Natural killer cell (primary cell): ENCODE measurements at regions not wholly inside any gene's neighbourhood (a gene's known extent, or its start where the extent isn't known, plus 50 kb on each side); places are given as distances from the start of the nearest gene placed in this dataset.

Source experiments
- ATAC-seq, 3 donors: fragments of 150-1000 bp in 2 of 3; fragments of 200-7000 bp in 1 of 3; cut with Tn5 transposase; 1 replicate in 1 of 3; 2 replicates in 2 of 3; pipeline ENCODE4 v1.10.0; 2021; ENCODE audit warnings: mild to moderate bottlenecking in 2 of 3, moderate library complexity in 2 of 3
- DNase-seq, 2 donors: peaks; one replicate each; pipeline versions ENCODE4 v3.0.0 to v3.0.0-alpha.2; 2013 to 2021; ENCODE audit warnings: mixed read lengths in 1 of 2
- H3K27ac ChIP-seq: one replicate; pipeline ENCODE4 v1.5.1; 2013; ENCODE audit warnings: mild to moderate bottlenecking, low read length
- H3K27me3 ChIP-seq: one replicate; pipeline ENCODE4 v1.6.1; 2013; ENCODE audit warnings: low read length; ENCODE audit not compliant: control insufficient read depth, insufficient read depth
- H3K36me3 ChIP-seq: one replicate; pipeline ENCODE4 v1.6.1; 2013; ENCODE audit warnings: low read length; ENCODE audit not compliant: control insufficient read depth, insufficient read depth
- H3K4me1 ChIP-seq: one replicate; pipeline ENCODE4 v1.6.1; 2013; ENCODE audit warnings: low read length; ENCODE audit not compliant: control insufficient read depth, insufficient read depth
- H3K4me3 ChIP-seq: one replicate; pipeline ENCODE4 v1.5.1; 2013; ENCODE audit warnings: low read length
- H3K9me3 ChIP-seq: one replicate; pipeline ENCODE4 v1.6.1; 2013; ENCODE audit warnings: low read length; ENCODE audit not compliant: control insufficient read depth, insufficient read depth
- H3K27ac Mint-ChIP-seq, 2 donors: one replicate each; pipeline ENCODE4 v1.8.0; 2022; ENCODE audit warnings: mild to moderate bottlenecking in 2 of 2, mixed read lengths in 2 of 2, moderate library complexity in 1 of 2
- H3K27me3 Mint-ChIP-seq, 2 donors: one replicate each; pipeline ENCODE4 v1.8.0; 2022; ENCODE audit warnings: low read depth in 2 of 2, mixed read lengths in 2 of 2
- H3K36me3 Mint-ChIP-seq: one replicate; pipeline ENCODE4 v1.8.0; 2022; ENCODE audit warnings: mixed read lengths
- H3K4me1 Mint-ChIP-seq, 2 donors: one replicate each; pipeline ENCODE4 v1.8.0; 2022; ENCODE audit warnings: mixed read lengths in 2 of 2
- H3K4me3 Mint-ChIP-seq: one replicate; pipeline ENCODE4 v1.8.0; 2022; ENCODE audit warnings: mild to moderate bottlenecking, moderate library complexity, mixed read lengths
- H3K9me3 Mint-ChIP-seq, 2 donors: one replicate each; pipeline ENCODE4 v1.8.0; 2022; ENCODE audit warnings: mixed read lengths in 2 of 2
- WGBS: methylation state at CpG from one replicate; pipeline ENCODE4 v1.1.7; 2013; ENCODE audit warnings: missing lambda C conversion rate; ENCODE audit not compliant: insufficient coverage; 5-methylcytosine and 5-hydroxymethylcytosine counted together
- intact Hi-C: fragments of 100-400 bp; cut with micrococcal nuclease; formaldehyde crosslinking; loops from one replicate; pipeline ENCODE4 v1.14.2; 2022
- TF ChIP-seq, protein P1 (sequence below): fragments of 200-600 bp; IDR thresholded peaks from one replicate; pipeline ENCODE4 v1.8.0; 2022; ENCODE audit warnings: antibody characterized with exemption

DNA sequence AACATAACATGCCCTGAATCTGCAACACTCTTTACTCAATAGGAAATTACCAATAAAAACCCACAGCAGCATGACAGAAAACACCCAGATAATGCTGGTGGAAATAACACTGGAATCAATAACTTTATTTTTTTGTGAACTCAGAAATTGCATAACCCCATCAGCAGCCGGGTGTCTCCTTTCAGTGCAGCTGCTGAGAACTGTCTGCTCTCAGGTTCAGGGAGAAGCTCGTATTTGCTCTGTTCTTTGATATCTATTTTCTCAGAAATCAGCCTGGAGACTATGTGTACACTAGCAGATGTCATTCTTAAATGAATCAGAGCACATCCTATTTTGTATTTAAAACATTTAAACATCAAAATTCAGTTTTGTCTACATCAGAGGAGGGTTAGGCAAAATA is 506.0 kb downstream of the POM121L12 start:
- Histone ChIP-seq H3K27ac (no peak overlapping the region), H3K4me3 (no peak overlapping the region), H3K4me1 (no peaks in the 10 kb centered on the region), H3K9me3 (peaks cover 8% of the 10 kb centered on the region), H3K36me3 (no peaks in the 10 kb centered on the region), H3K27me3 (no peaks in the 10 kb centered on the region)
- ATAC-seq, result no peak
- DNase-seq, result no peak
- no peak overlapping the region for H3K27ac Mint-ChIP-seq
- no peaks in the 10 kb centered on the region for H3K27me3 Mint-ChIP-seq
- TF ChIP-seq, protein P1, sequence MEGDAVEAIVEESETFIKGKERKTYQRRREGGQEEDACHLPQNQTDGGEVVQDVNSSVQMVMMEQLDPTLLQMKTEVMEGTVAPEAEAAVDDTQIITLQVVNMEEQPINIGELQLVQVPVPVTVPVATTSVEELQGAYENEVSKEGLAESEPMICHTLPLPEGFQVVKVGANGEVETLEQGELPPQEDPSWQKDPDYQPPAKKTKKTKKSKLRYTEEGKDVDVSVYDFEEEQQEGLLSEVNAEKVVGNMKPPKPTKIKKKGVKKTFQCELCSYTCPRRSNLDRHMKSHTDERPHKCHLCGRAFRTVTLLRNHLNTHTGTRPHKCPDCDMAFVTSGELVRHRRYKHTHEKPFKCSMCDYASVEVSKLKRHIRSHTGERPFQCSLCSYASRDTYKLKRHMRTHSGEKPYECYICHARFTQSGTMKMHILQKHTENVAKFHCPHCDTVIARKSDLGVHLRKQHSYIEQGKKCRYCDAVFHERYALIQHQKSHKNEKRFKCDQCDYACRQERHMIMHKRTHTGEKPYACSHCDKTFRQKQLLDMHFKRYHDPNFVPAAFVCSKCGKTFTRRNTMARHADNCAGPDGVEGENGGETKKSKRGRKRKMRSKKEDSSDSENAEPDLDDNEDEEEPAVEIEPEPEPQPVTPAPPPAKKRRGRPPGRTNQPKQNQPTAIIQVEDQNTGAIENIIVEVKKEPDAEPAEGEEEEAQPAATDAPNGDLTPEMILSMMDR, result no peak
- no peaks in the 10 kb centered on the region for H3K4me1 Mint-ChIP-seq
- WGBS, result 71% methylated on average over 2 of the region's 2 CpGs
- H3K9me3 Mint-ChIP-seq, result peaks cover 13 to 30% of the 10 kb centered on the region in 2 donors
- H3K36me3 Mint-ChIP-seq, result no peaks in the 10 kb centered on the region
- intact Hi-C loops, result no loop called here
- H3K4me3 Mint-ChIP-seq, result no peak overlapping the region

DNA sequence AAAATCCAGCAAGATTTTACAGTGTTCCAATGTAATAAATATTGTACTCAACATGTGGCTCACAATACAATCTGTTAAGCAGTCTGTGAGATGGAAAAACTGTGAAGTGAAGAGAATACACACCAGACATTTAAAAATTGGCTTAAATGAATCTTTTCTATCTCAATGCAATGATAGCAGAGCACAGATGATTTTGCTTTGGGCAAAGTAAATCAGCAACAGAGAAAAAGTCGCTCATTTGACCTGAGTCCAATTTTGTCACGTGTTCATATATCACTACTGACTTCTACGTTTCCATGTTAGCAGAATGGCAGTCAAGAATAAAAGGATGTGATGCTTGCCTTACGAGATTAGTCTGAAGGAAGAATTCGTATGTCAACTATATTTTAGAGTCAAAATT is 506.7 kb downstream of the POM121L12 start:
- peaks cover 8% of the 10 kb centered on the region for H3K9me3 ChIP-seq
- no peak for DNase-seq
- Mint-ChIP-seq H3K27me3 (no peaks in the 10 kb centered on the region), H3K36me3 (no peaks in the 10 kb centered on the region), H3K27ac (no peak overlapping the region), H3K4me1 (no peaks in the 10 kb centered on the region), H3K9me3 (peaks cover 13 to 28% of the 10 kb centered on the region in 2 donors), H3K4me3 (no peak overlapping the region)
- no peak overlapping the region for H3K4me3 ChIP-seq
- H3K4me1 ChIP-seq, result no peaks in the 10 kb centered on the region
- whole genome bisulfite sequencing, result 70% methylated on average over 5 of the region's 5 CpGs
- no peaks in the 10 kb centered on the region for H3K36me3 ChIP-seq
- H3K27me3 ChIP-seq, result no peaks in the 10 kb centered on the region
- no peak for ATAC-seq
- no peak overlapping the region for H3K27ac ChIP-seq
- TF ChIP-seq, protein P1, result no peak
- intact Hi-C loops, result no loop called here
